ENCODE measurements at regions not wholly inside any gene's neighbourhood (a gene's known extent, or its start where the extent isn't known, plus 50 kb on each side); places are given as distances from the start of the nearest gene placed in this dataset.
A peak's percentile ranks its signal among the peaks of the same experiment; 100 is the strongest.

DNA sequence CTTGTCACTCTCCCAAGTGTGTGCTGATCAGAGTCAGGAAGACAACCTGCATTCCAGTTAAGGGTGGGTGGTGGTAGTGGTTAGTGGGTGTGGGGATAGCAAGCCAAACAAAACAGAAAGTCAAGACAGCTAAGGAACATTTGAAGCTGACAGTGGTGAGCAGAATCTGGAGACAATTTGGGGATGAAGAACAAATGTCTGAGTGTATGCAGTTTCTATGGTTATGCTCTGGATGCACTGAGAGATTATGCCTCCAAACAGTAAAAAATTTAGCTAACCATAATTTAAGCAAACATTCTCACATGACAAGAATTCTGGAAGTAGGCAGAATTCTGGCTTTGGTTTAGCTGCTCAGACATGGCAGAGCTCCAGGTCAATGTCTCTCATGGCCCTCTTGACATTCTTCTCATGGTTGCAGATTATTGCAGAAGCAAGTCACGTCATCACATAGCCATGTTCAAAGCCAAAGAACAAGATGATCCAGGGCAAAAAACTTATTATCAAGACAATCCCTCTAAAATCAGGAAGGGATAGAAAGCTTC, 148.7 kb downstream of the LURAP1L start:
- DNase-seq (ENCODE audit: low read depth, low spot score), result no peak

DNA sequence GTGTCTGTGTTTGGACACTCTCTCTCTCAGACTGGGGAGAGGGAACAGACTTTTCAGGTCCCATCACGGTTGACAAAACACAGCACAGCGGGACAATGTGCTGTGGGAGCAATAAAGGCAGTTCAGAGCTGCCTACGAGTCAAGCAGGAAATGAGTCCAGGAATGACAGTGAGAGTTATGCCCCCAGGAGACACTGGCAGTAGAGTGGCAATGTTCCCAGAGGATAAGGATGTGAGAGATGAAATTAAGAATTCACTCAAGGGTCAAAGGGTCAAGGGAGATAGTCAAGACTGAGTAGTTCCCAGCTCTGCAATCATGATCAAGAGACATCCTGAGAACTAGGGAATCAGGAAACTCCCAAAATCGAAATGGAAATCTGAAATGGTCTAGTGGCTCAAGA, 156.1 kb downstream of the LURAP1L start:
- H3K27ac ChIP-seq, result no peak overlapping the region
- DNase-seq (ENCODE audit: low read depth, low spot score), result no peak

More for the DNA sequence above, 148.7 kb downstream of the LURAP1L start:
- peak overlapping the region; percentile 31 for H3K27ac ChIP-seq

- DNase-seq (ENCODE audit: low read depth, low spot score), result no peak
- H3K27ac ChIP-seq, result peak overlapping the region; percentile 82
Observed at GRCh38 chr9:12933957-12934356, 159.1 kb downstream of the LURAP1L start.

GRCh38 chr9:12934545-12935272, 159.9 kb downstream of the LURAP1L start:
- peak overlapping the region; percentile 82 for H3K27ac ChIP-seq
- peak; percentile 31 for DNase-seq (ENCODE audit: low read depth, low spot score)

GRCh38 chr9:12935714-12936113, 160.9 kb downstream of the LURAP1L start:
- DNase-seq (ENCODE audit: low read depth, low spot score), result no peak
- H3K27ac ChIP-seq, result peak overlapping the region; percentile 82

- no peak for DNase-seq (ENCODE audit: low read depth, low spot score)
- H3K27ac ChIP-seq, result no peak overlapping the region
Observed at GRCh38 chr9:12954441-12954840, 179.6 kb downstream of the LURAP1L start.

DNA sequence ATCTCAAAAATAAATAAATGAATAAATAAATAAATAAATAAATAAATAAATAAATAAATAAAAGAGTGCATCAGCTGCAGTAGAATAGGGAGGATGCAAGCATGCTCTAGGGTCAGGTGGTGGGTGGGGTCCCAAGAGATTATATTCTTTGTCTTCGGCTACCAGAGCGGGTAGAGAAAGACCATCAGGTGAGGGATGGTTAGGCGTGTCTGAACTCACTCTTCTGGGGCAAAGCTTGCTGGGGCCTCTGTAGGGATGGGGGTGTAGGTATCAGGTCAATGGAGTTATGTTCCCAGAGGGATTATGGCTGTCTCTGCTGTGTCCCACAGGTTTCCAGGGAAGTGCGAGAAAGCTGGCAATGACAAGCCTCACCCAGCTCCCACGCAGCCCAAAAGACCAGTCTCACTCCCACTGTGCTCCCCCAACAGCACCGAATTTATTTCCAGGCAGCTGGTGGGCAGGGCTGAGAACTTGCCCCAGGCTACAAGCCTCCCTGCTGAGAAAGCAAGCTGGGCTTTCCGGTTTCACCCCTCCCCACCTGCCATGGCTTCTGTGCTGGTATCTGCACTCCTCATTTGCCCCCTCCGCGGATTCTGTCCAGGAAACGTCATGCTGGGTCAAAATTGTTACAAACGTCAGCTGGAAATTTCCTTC, 180.8 kb downstream of the LURAP1L start:
- no peak for DNase-seq (ENCODE audit: low read depth, low spot score)
- H3K27ac ChIP-seq, result peak overlapping the region; percentile 14

DNA sequence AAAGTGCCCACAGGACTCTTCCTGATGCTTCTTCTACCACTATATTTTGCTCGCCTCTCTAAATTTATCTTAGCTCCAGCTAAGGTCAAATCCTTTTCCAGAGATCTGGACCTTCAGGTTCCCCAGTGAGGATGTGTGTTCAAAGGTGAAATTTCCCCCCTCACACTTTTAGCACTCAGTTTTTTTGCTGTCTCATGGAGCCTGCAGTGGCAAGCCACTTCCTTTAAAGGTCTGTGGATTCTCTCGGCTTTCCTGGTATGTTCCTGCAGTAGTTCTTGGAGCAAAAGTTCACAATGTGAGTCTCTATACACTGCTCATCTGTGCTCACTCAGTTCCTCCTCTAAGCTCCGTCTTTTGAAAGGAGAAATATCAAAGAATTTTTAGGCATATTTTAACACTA, 181.4 kb downstream of the LURAP1L start:
- H3K27ac ChIP-seq, result peak overlapping the region; percentile 14
- DNase-seq (ENCODE audit: low read depth, low spot score), result no peak

GRCh38 chr9:12956805-12957204, 182.0 kb downstream of the LURAP1L start:
- peak overlapping the region; percentile 14 for H3K27ac ChIP-seq
- DNase-seq (ENCODE audit: low read depth, low spot score), result no peak

DNA sequence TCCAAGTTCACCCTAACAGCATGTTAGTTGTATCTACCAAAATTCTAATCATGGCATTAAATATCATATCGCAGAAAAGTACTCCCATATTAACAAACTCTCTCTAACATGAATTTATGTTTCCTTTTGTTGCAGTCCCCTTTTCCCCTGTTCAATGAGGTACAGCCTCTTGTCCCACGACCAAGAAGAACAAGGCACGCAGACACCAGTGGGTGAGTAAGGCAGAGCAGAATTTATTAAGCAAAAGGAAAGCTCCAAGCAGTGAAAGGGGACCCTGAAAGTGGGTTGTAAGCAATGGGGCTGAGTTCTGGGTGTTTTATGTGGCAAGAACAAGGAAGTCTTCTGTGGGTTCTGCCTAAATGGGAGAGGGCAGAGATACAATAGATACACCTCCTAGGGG, 183.5 kb downstream of the LURAP1L start:
- no peak for DNase-seq (ENCODE audit: low read depth, low spot score)
- no peak overlapping the region for H3K27ac ChIP-seq

DNA sequence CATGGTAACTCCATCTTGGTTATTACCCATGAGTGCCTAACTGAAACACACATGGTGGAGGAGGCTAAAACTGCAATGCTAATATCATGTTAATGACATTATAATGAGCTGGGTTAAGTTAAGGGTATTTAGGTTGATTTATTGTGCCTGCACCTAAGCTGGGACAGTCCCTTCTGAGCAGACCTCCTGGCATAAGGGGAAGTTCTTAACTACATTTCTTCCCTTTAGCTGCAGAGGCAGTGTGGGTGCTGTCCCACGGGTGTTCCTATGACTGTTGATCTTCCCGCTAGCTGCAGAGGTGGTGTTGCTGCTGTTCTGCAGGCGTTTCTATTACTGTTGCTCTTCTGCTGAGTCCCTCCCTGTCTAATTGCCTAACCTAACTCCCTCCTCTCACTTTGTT, 183.9 kb downstream of the LURAP1L start:
- DNase-seq (ENCODE audit: low read depth, low spot score), result no peak
- H3K27ac ChIP-seq, result no peak overlapping the region

DNA sequence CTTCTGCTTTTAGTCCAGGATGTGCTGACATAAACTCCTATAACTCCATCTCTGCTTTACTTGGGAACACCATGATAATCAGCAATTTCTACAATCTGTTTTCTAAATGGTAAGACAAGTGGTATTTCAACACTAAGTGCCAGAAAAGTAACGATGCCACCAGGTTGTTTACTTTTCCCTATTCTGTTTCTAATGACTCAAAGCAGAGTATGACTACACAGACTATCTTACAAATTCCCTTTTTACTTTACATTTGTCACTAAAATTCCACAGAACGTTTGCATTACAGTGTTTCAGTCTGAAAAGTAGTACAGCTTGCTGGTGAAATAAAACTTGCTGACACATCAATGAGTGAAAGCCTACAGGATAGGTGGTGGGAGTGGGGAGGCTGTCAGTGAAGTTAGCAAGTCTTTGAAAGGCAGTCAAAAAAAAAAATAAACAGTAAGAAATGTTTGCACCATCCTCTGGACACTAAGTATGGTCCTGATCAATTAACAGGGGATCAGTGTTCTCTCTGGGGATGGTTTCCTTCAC, 186.5 kb downstream of the LURAP1L start:
- H3K27ac ChIP-seq, result no peak overlapping the region
- no peak for DNase-seq (ENCODE audit: low read depth, low spot score)

DNA sequence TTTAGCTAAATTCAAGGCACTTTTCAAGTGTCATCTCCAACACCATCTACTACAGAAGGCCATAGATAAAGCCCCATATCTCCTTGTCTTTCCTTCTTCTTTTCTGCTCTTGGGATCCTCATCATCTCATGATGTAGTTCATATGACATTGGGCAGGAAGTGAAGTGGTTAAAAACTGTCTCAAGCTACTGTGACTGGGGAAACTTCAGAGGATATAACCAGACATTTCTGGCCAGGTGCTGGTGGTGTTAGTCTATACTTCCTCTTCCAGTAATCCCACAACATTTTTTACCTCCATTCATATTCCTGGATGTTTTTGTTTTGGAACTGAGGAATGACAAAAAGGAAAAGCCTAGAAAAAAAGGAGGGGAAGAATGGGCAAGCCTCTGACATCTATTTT, 188.7 kb downstream of the LURAP1L start:
- no peak for DNase-seq (ENCODE audit: low read depth, low spot score)

GRCh38 chr9:12964271-12964670, 189.5 kb downstream of the LURAP1L start:
- no peak for DNase-seq (ENCODE audit: low read depth, low spot score)
- no peak overlapping the region for H3K27ac ChIP-seq

More for the DNA sequence above, 188.7 kb downstream of the LURAP1L start:
- no peak overlapping the region for H3K27ac ChIP-seq

- H3K27ac ChIP-seq, result no peak overlapping the region
- DNase-seq (ENCODE audit: low read depth, low spot score), result no peak
Observed at GRCh38 chr9:12965303-12965702, 190.5 kb downstream of the LURAP1L start.

- no peak for DNase-seq (ENCODE audit: low read depth, low spot score)
- H3K27ac ChIP-seq, result no peak overlapping the region
Observed at GRCh38 chr9:12968093-12968492, 193.3 kb downstream of the LURAP1L start.

DNA sequence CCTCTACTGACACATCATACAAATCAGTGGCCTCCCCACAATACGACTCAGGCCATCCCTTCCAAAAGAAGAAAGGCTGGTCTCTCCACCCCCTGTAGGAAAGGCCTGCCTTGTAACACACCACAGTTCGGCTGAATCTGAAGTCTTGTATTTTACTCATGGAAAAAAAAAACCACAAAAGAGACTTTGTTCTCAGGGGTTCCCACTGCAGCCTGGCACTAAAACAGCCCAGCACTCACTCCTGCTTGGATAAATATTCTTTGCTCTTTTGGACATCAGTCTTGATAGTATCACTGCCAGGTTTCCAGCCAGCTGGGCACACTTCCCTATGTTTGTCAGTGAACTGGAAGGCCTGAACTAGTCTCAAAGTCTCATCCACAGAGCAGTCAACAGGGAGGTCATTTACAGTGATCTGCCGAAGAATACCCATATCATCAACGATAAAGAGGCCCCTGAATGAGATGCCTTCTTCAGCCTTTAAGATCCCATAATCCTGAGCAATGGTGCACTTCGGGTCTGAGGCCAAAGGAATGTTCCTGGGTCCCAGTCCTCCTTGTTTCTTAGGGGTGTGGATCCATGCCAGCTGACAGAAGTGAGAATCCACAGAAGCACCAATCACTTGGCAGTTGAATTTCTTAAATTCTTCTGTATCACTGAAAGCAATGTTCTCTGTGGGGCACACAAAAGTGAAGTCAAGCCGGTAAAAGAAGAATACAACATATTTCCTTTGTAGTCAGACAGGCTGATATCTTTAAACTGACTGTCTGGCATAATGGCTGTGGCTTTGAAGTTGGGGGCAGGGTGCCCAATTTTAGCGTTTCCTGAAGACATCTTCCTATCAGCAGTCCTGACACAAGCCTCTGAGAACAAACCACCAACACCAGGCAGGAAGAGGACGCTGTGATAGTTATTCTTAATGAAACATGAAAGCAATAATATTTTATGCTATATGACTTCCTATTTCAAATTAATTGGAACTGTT, 198.1 kb downstream of the LURAP1L start:
- no peak overlapping the region for H3K27ac ChIP-seq
- DNase-seq (ENCODE audit: low read depth, low spot score), result no peak

GRCh38 chr9:12973710-12974109, 198.9 kb downstream of the LURAP1L start:
- H3K27ac ChIP-seq, result no peak overlapping the region
- no peak for DNase-seq (ENCODE audit: low read depth, low spot score)

GRCh38 chr9:12974671-12975070, 199.9 kb downstream of the LURAP1L start:
- H3K27ac ChIP-seq, result no peak overlapping the region
- DNase-seq (ENCODE audit: low read depth, low spot score), result no peak

GRCh38 chr9:12975496-12975895, 200.7 kb downstream of the LURAP1L start:
- no peak overlapping the region for H3K27ac ChIP-seq

More at GRCh38 chr9:12975496-12975895, 200.7 kb downstream of the LURAP1L start:
- DNase-seq (ENCODE audit: low read depth, low spot score), result no peak

Data from epithelial cell of prostate (primary cell).